Left forelimb (tissue), 1 donor: ENCODE measurements at regions not wholly inside any gene's neighbourhood (a gene's known extent, or its start where the extent isn't known, plus 50 kb on each side); places are given as distances from the start of the nearest gene placed in this dataset.

ENCODE experiments used
- DNase-seq: peaks from one replicate; pipeline ENCODE4 v3.0.0-alpha.2; 2018; ENCODE audit warnings: low spot score

DNA sequence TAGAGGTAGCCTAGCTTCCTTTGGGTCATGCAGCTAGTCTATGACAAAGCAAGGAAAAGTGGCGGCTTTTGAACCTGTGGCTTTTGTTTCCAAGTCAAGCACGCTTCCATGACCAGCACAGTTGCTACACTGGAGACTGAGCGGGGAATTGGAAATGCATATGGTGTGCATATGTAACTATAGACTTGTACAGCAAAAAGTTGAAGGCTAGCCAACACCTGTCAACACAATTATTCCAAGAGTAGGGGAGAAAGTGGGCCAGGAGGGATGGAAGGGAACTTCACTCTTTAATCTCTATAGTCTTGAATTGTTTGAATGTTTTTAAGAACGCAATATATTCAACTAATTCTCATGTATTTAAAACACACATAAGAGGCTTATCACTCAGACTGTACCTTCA lies 218.5 kb upstream of the CADM1 start:
- DNase-seq: peak; percentile 11

DNA sequence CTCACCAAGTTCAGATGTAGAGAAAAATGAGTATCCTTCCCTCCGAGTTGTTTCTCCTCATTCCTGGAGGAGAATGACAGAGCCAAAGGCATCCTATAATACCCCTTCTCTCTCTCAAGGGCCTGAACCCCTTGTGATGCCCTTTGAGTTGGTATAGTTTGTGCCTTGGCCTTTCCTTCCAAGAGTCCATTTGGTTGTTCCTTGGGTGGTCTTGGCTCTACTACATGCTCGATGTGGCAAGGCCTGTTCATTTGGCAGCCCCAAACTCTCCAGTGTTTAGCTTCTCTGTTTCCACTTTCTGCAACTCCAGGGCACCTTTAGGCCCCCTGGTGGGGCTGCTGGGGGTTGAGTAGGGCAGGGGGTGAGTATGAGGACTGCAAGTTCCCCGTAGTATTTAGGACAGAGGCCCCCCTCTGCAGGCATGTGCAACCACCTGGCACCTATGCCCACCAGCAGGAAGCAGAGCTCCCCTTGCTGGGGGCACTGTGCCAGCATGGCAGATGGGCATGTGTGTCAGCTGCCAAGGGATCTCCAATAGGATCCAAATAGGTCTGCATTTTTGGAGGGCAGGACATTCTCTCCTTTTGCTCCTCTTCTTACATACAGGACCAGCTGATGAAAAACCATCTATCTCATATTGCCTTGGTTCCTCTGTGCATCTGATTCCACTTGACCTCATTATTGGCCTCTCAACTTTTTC lies 217.2 kb upstream of the CADM1 start:
- DNase-seq: peak; percentile 55

DNA sequence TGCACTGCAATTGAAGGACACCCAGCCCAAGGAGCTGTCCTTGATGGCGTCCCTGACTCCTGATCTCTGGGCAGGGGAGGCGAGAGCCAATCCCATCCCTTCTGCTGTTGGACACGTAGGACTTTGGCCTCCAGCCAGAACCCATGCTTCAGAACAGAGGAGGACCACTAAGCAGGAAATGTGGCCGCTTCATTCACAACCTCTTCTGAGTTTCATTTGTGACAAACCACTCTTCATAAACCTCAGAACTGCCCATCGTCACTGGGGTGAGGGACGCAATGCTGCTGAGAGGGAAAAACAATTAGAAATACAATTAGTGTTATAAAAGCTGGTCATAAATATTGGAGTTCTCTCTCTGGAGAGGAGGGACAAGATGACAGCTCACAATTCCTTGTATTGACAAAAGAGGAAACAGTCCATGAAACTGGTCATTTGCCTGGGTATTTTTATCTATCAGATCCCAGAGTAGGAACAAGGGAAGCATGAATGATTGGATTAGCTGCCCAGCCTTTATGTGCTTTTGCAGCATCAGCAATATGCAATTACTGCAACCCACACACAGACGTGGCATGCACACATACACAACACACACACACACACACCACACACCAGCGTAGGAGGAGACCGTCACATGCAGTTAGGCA lies 216.5 kb upstream of the CADM1 start:
- peak; percentile 55 for DNase-seq

DNA sequence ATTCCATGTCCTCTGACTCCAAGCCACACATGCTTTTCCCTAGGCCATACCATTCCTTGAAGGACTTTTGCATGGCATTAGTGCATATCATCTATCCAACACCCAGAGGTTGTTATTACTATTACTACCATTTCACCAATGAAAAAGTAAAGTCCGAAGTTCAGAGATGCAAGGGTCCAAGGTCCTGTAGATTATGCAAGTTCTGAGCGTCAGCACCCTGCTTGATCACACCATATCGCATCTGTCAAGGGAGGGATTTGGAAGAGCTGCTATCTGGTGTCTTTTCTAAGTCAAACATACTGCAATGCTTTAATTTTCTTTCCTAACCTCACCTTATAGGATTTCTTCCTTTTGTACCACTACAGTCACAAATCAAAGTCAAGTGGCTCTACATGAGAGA lies 214.7 kb upstream of the CADM1 start:
- DNase-seq: no peak

DNA sequence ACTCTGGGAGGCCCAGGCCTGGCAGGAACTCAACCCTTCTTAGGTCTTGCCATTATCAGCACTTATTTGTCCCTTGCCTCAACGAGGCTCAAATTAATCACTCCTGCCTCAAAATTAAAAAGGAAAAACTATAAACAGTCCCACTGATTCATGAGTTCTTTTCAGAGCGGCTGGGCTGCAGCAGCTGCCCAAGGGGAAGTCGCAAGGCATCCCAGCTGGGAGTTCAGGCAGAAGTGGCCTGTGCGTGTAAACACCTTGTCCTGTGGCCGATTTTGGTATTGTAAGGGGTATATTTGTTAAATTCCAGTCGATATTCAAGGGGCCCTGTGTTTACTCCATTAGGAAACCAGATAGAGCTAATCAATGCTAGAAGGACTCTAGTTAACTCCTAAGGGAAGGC lies 213.9 kb upstream of the CADM1 start:
- DNase-seq: no peak

DNA sequence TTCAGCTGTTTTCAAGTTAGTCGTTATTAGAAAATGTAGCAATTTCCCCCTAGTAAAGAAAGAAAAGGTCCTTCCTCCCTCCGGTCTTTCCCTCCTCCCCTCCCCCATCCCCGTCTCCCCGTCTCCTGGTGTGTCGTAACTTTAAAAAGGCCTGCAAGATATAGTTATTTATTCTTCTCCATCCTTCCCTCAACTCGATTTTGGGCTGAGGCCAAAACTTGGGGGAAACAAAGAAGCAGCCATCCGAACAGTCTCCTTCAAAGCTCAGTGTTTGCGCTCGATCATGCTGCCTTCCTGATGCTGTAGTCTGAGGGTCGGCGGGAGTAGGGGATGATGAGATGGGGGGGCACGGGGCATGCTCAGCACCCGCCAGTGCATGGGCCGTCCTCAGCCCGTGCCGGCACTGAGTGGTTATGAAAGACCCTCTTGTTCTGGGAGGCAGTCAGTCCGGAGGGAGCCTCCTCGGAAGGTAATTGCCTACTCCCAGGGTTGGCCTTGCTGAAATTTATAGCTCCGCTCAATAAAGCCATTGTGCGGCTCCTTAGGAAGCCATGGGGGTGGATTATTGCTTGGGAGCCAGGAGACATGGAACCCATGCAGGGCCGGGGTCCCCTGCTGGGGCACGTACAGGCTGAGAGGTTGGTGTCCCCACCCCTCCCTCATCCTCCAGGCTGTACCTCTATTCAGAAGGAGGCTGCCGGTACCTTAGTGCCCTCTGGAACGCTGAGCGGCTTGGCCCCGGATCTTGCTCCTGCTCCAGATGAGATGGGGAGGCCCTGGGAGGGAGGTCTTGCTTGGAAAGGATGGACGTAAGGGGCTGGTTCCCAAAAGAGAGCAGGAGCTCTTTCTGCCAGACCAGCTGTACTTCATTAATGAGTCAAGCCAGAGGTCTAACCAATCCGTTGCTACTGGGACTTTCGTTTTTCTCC lies 212.7 kb upstream of the CADM1 start:
- DNase-seq: no peak

DNA sequence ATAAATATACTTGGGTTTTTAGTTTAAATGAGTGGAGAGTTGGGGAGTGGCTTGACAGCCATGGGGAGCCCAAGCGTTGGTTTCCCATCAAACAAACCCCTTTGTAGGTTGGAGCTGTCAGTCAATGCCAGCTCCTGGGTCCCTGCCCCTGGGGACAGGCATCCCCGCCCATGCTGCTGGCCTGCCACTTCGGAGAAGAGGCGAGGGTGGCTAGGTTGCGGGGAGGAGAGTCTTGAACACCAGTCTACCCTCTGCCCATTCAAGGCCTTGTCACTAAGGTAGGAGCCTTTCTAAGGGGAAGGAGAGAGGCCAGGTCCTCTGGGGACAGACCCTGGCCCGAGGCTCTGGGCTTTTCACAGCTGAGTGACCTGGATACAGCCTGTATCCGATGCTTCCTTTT lies 211.9 kb upstream of the CADM1 start:
- no peak for DNase-seq

DNA sequence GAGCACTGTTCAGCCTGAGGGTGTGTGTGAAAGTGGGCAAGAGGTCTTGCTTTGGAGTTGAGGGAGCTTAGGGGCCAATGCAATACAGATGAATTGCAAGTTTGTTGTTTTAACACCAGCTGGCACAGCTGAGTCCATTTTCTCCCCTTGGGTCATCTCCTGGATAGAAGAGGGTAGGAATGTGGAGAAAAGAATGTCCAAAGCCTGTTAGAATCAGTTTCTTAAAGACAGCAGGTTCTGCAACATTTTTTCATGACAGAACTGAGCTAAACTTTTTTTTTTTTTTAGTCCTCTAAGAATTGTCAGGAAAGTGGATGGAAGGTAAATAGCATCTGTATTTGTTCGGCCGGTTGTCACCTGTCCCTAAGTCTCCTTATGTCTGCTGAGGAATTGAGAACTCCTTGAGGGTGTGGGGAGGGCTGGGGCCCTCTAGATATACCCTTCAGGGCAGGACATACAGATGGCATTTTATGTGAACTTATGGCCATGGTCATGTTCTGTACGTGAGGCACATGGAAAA lies 211.1 kb upstream of the CADM1 start:
- DNase-seq: no peak

DNA sequence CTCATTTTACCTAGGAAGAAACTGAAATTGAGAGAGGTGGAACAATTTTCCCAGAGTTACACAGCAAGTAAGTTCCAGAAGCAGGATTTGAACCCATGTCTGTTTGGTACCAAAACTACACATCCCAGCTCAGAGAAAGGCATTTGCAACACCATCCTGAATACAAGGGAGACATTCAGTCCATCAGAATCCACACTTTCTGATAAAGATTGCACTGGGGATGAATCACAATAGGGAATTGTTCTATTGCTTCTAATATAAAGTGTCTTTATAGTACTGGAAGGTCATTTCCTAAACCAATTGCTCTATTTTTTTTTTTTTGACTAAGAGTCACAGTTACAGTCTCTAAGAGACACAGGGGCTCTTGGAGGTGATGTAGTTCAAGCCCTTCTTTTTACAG lies 208.1 kb upstream of the CADM1 start:
- no peak for DNase-seq

DNA sequence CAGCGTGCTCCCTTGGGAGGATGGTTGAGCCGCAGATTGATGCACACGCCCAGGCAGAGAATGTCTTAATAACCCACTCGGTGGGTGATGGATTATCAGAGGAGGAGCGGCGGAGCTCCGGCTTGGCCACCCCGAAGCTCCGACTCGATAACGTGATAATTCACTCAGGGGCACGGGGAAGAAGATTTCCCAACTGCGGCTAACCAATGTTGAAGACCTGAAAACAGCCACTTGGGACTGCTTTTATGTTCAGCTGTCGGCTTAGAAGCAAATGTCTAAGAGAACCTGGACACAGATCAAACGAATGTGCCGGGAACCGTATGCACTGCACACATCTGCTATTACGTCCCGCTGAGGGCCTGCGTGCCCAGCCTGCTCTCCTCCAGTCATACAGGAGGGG lies 206.8 kb upstream of the CADM1 start:
- no peak for DNase-seq

DNA sequence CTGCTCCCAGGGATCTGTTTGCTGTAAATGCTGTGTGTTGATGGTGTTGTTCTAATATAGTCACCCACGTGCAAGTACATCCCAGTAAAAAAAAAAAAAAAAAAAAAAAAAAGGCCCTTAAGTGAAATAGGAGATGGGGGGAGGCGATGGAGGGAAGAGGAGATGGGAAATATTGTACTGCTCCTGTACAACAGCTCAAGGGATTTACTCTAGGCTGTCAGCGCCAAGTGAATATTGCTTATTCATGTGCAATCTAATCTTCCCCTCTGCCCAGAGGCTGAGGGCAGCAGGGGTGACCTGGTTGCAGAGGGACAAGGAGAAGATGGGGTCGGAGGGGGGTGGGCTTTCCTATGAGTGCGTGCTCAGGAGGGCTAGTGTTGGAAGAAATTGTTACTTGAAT lies 206.2 kb upstream of the CADM1 start:
- DNase-seq: no peak

DNA sequence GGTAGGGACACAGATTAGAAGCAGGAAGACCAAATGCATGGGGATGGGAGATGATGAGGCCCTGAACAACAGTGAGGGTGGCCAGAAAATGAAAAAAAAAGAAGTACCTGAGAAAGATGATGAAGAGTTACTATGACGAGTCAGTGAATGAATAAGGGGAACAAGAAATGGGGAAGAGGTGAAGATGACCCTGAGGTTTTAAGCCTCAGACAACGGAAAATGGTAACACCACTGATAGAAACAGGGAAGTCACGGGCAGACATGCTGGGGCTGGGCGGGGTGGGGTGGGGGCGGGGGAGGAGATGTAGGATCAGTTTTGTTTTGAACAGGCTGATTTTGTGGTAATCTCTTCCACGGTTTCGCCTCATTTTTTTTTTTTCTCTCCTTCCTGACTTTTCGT lies 205.1 kb upstream of the CADM1 start:
- DNase-seq: no peak

DNA sequence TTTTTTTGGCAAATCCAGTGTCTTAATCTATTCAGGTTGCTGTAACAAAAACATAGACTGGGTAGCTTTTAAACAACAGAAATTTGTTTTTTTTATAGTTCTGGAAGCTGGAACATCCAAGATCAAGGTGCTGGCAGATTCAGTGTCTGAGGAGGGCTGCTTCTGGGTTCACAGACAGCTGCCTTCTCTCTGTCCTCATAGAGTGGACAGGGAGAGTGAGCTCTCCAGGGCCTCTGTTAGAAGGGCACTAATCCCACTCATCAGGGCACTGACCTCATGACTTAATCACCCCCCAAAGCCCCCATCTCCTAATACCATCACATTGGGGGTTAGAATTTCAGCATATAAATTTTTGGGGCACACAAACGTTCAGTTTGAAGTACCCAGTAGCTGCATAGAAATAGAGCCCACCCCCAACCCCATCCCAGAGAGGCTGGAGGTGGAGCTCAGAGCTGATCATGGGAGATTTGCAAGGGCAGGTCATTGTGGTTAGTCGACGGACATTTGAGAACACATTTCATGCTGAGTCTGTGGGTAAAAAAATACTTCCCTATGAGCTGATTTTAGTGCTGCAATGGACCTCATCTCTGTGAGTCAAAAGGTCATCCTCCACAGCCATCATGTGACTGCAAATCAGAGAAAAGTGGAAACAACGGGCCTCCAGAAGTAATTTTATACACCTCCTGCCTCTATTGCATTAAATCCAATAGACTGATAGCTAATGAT lies 203.1 kb upstream of the CADM1 start:
- no peak for DNase-seq

DNA sequence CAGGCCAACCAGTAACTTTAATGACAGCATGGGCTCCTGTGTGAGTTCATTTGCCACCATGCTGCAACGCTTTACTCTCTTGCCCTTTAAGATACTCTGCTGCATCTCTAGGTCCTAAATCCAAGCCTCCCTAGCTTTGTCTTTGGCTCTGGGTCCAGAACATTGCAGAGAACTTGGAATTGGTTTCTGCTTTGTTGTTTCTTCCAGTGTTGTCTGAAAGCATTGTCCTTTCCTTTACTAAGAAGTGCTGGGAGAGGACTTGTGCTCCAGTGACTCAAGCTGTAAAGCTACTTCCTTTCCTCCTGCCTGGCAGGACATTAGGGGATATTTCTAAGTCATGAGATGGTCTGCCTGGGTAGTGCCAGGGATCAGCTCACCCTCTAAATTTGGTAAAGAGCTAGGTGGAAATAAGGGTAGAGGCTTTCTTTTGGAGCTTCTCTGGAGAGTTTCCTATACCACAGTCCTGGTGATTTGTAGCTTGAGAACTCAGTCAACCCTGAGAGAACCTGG lies 202.5 kb upstream of the CADM1 start:
- DNase-seq: no peak

DNA sequence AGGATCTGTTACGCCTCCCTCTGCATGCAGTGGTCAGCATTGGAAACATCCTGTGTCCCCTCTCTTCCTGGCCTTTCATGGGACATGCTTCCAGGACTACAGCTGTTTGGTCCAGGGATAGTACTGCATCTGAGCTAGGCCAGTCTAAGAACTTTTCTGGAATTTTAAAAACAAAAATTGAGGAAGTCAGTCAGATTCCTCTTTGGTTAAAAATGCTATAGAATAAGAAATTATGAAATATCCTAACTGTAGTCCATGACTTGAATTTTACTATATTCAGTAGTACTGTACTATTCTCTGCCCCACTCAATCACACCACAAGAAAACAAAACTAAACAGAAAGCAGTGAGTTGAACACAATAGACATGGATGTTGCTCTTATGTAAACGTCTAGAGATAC lies 201.0 kb upstream of the CADM1 start:
- DNase-seq: no peak

DNA sequence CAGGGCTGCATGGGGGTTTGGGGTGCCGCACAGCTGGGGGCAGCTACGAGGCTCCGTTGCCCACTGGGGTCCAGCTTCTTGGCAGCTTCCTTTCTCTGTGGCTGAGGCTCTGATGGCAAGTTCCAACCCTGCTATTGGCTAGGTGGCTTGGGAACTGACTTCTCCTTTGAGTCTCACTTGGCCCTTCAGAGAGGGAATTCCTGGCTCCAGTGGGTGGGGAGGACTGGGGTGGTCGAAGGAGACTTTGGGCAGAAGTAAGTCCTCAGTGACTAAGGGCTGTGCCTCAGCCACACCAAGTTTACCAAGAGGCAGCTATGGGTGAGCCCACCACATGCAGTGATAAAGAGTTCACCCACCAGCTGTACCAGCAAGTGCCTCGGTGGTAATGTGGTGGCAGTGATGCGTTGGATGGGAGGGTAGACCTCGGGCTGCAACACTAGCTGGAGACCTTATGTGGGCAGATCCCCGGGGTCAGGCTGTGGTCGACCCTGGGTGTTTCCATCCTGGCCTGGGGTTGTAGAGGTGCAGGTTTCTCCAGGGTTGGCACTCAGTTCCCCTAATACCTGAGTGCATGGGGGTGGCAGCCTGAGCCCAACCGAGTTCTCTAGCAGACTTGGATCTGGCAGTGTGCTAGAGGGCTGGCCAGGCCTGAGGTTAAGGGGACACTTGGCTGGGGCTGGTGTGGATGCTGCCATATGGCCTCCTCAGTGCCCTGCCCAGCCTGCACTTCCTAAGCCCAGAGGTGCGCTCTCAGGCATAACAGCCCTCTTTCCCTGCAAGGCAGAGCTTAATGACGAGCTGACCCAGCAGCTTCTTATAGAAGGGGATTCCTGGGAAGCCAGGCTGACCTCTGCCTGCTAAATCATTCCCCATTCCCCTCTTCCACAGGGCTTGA lies 197.0 kb upstream of the CADM1 start:
- no peak for DNase-seq

DNA sequence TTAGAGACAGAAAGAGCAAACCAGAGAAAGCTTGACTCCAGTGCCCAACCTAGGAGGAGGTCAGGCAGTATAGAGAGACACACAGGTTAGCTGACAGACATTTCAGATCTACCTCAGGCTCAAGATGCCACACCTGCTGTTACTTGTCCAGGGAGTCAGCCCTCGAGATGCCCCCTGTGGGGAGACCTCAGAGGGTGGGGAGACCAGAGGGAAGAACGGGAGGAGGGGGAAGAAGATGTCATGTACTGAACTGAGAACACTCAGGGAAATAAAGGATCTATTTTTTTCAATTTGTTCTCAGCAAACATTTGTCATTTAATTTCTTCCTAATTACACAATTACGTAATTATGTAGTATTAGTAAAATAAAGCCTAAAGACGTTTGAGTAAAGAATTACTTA lies 196.3 kb upstream of the CADM1 start:
- no peak for DNase-seq

DNA sequence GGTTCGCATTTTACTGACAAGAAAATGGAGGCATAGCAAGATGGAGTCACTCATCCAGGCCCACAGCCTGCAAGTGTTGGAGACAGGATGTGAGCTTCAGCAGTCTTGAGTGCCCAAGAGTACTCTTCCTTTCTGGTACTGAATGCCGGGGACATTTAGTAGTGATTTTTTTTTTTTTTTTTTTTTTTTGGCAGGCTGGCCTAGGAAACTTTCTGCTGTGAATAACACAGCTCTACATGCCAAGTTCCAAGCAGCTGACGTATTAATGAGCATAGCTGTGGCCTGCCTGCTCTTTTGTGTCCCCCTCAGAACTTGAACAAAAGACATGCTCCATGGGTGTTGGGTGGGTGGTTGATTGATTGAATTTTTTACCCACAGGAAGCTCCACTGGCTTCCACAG lies 195.5 kb upstream of the CADM1 start:
- DNase-seq: no peak

DNA sequence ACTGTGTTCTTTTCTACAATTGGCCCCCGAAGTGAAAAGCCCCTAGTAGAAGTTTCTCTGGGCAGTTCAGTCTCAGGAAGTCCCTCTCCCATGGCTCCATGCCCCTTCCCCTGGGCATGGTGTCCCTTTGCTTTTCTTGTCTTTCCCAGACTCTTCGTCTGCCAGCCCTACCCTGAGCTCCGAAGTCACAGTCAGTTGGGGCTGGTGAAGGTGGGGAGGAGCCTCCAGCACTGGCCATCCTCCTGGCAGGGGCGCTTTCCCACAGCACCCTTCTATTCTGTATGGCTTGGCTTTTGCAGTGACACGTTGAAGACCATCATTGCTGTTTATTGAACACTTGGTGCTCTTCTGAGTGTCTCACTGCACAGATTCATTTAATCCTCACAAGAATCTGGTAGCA lies 195.1 kb upstream of the CADM1 start:
- no peak for DNase-seq

DNA sequence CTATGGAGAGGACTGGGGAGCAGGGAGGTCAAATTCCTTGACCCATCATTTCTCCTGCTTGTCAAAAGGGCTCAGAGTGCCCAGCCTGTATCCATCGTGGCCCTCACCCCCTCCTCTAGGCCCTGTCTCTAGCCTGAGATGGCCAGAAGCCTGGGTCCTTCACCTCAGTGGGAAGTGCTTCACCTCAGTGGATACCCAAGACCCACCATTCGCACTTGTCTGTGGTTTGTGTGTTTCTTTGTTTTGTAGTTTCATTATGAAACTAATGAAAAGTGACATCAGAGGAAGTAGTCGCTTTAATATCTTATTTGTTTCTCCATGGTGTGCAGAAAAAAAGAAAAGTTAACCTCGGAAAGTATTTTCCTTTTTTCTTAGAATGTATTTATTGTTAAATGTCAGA lies 194.0 kb upstream of the CADM1 start:
- DNase-seq: no peak

DNA sequence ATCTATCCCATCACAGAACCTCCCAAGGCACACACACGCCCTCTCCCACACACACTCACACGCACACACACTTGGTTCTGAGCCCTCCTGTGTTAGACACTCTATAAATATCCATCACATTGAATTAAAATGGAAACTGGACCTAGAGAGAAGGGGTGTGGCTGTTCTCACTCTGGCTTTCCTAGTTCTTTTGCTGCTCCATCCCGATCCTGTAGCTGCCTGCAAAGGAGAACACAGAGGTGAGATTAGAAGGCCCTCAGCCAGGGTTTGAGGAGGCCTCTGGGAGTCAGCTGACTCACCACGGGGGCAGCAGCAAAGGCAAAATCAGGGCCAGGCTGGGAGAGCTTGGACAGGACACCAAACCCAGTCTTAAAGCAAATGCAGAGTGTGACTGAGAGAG lies 192.3 kb upstream of the CADM1 start:
- DNase-seq: no peak
